ENCODE measurements at regions not wholly inside any gene's neighbourhood (a gene's known extent, or its start where the extent isn't known, plus 50 kb on each side); places are given as distances from the start of the nearest gene placed in this dataset.

DNA sequence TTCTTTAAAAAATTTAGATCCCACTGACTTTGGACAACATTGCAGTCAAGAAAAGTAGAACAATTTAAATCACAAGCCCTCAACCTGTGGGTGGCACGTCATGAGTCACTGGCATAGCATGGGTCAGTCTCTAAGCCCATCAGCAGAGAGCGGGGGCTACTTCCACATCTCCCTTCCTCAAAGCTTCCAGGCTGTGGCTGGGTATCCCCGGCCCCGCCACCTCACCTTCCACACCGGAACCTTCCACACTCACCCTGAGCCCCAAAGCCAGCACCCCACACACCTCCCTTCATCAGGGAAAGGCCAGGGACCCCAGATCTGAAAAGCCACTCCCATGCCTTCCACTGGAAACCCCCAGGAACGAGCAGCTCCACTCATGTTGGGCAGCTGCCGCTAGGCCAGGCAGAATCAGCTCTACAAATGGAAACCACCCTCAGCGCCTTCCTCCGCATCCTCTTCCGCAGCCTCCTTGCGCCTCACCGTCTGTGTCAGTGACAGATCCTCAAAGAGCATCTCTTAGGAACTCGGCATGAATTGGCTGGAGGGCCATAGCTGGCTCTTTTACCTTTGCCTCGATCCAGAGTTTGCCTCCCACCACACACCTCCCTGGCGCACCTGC, 156.5 kb downstream of the ERCC6L2 start:
- DNase-seq = no peak

DNA sequence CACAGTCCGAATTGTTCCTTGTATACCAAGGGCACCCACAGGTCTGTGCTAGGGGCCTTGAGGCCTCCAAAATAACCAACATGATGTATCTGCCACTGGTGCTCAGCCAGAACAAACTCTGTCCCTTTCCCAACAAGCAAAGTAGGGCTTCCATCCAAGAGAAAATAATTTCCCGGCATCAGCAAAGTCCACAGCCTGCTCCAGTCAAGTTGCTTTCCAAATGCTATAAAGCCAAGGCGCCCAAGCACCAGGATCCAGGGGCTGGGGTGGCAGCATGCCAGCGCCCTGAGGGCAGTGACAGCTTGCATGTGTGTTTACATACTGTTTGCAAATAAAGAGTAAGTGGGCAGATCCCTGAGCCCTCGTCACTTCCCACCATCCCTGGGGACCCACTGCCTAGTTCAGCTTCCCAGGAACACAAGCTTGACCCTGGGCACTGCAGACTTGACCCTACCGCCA, 155.9 kb downstream of the ERCC6L2 start:
- peak; percentile 3 to 98 (median 93) for DNase-seq

GRCh38 chr9:96029722-96030530, 154.4 kb downstream of the ERCC6L2 start:
- no peak for DNase-seq

DNA sequence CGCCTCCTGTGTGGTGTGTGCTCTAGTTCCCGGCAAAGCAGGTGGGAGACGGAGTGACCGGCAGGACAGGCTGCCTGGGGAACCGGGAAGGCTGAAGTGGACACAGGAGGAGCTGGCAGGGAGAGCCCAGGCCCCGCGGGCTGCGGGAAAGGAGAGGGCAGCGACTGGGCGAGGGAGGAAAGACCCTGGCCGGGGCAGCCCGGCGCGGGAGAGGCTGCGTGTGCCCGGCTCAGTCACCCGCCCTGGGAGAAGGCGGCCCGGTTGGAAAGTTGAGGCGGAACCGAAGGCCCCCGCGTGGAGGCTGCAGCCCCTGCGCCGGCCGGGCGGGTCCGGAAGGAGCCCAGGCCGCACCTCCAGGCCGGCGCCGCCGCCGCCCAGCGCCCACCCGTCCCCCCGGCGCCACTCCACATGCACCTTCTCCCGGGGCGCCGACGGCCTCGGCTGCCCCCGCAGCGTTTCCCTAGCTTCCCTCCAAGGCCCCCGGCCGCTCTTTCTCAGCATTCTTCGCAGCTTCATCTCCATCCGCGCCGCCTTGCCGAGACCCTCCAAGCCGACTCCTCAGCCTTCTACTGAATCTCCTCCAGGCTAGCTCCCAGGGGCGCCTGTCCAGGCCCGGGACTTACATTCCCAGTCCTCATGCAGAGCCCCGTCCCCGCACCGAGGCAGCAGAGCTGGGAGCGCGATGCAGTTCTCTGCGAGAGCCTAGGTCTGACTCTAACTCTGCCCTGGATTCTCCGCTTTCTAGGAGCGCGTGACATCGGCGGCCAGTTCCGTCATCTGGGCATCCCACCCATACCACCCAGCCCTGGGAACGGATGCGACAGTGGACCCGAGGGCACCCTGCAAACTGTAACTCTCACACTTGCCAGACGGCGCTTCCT, 152.0 kb downstream of the ERCC6L2 start:
- DNase-seq = no peak

DNA sequence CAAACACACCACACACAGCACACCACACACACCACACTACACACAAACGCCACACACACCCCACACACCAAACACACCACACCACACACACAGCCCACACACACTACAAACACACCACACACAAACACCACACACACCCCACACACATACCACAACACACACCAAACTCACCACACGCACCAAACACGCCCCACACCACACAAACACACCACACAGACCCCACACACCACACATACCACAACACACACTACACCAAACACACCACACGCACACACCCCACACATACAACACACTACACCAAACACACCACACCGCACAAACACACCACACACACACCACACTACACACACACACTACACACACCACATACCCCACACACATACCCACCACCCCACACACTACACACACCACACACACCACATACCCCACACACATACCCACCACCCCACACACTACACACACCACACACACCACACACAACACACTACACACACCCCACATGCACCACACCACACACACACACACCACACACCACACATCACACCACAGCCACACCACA, 151.2 kb downstream of the ERCC6L2 start:
- no peak for DNase-seq

GRCh38 chr9:96025995-96026602, 150.6 kb downstream of the ERCC6L2 start:
- DNase-seq = no peak

DNA sequence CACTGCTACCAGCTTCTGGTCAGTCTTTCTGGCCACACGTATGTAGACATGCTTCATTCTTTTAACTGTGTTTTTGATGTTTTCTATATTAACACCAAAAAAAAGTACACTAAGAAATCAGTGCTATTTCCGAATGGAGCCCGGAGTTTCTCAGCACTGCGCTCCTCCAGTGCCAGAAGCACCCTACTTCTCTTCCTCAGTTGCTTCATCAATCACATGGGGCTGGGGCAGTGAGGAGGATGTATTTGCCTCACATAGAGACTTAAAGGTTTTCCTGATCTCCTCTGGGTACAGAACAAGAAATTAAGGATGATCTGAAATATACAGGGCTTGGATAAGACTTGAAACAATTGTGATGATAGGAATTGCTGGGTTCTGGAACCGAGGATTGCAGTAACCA, 148.0 kb downstream of the ERCC6L2 start:
- no peak for DNase-seq

DNA sequence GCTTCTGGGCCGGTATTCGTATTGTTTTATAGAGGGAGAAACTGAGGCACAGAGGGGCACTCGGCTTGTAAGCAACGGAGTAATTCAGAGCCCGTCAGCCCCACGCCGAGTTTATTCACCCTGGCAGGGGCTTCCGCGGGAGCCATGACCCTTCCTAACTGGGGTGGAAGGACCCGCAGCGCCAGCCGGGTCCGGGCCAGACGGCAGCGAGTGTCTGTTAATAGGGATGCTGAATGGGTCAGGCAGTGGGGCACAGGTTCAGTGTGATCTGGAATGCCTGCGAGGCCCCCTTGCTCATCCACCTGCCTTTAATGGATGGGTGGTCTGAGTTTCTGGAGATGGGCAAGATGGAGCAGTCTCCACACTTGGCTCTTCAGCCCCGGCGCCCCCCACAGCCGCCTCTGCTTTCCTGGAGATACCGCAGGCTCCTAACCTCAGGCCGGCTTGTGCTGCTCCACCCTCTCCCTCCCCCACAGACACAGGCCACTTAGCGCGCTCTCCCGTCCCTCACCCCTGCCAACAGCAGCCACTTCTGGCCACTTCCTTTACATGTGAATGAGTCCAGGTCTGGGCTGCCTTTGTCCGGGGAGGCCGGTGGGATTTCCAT, 147.1 kb downstream of the ERCC6L2 start:
- DNase-seq = no peak

DNA sequence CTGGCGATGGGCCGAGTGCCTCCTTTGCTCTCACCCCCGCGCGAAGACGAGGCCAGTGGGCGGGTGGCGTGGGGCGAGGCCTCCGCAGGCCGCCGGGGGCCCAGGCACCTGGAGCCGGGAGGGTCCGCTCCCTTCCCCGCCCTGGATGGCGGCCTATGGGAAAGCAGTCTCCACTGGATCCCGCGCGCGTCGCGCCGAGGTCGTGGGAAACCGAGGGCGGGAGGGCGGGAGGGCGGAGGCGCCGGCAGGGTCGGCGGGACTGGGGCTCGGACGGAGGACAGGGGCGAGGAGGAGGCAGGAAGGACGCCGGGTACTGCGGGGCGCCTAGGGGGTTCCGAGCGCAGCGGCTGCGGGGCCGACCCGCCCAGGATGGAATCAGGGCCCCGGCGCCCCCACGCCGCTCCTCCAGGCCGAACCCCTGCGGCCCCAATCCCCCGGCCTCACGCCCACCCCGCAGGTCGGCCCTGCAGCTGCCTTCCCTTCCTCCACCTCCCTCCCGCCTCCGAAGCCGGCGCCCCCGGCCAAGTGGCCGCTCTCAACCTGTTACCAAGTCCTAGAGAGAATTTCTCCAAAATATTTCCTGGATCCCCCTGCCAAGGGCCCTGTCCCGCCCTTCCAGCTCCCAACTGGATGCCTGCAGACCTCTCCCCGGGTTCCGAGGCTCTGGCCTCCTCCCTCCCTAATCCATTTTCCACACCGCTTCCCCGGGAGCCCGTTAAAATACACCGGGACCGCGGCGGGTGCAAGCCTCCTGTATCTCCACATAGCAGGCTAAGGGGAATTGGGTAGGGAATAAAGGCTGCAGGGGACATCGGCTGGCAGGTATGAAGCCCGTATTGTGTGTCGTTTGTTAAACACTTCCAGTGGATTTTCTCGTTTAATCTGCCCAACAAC, 146.3 kb downstream of the ERCC6L2 start:
- DNase-seq = peak in 2 of 3 experiments; percentile 36 to 57

GRCh38 chr9:96020792-96021550, 145.5 kb downstream of the ERCC6L2 start:
- peak in 2 of 3 experiments; percentile 65 to 67 for DNase-seq

- no peak for DNase-seq
Observed at GRCh38 chr9:96020300-96020791, 144.9 kb downstream of the ERCC6L2 start.
